ENCODE measurements at regions not wholly inside any gene's neighbourhood (a gene's known extent, or its start where the extent isn't known, plus 50 kb on each side); places are given as distances from the start of the nearest gene placed in this dataset.

GRCh38 chr20:11468880-11469279 lies 448.8 kb upstream of the BTBD3 start:
- H3K27me3 ChIP-seq: no peaks in the 10 kb centered on the region
- intact Hi-C loops (cut with DNase I): no loop called here
- DNase-seq (ENCODE audit: extremely low spot score): no peak
- no peaks in the 10 kb centered on the region for H3K36me3 ChIP-seq
- 83% methylated on average over 2 of the region's 2 CpGs for WGBS
- TF ChIP-seq POLR2AphosphoS5 (IDR thresholded peaks at IDR 0.05) (no peak), POLR2A (IDR thresholded peaks at IDR 0.05; ENCODE audit: low read depth) (no peak), CTCF (IDR thresholded peaks at IDR 0.05) (no peak), EP300 (IDR thresholded peaks at IDR 0.05) (no peak)
- H3K9me3 ChIP-seq: no peaks in the 10 kb centered on the region
- H3K4me1 ChIP-seq: no peaks in the 10 kb centered on the region
- no peak overlapping the region for H3K4me3 ChIP-seq
- H3K27ac ChIP-seq (replicated peaks in 1 of 4): no peak overlapping the region

GRCh38 chr20:11469795-11470435 lies 447.8 kb upstream of the BTBD3 start:
- H3K4me3 ChIP-seq: no peak overlapping the region
- no peak overlapping the region for H3K27ac ChIP-seq (replicated peaks in 1 of 4)
- no peaks in the 10 kb centered on the region for H3K9me3 ChIP-seq
- intact Hi-C loops (cut with DNase I): no loop called here
- 71% methylated on average over 1 of the region's 1 CpG for WGBS
- H3K4me1 ChIP-seq: no peaks in the 10 kb centered on the region
- DNase-seq (ENCODE audit: extremely low spot score): no peak
- TF ChIP-seq POLR2A (IDR thresholded peaks at IDR 0.05; ENCODE audit: low read depth): no peak
- TF ChIP-seq EP300 (IDR thresholded peaks at IDR 0.05): no peak
- no peak for TF ChIP-seq POLR2AphosphoS5 (IDR thresholded peaks at IDR 0.05)
- H3K36me3 ChIP-seq: no peaks in the 10 kb centered on the region
- no peaks in the 10 kb centered on the region for H3K27me3 ChIP-seq

- intact Hi-C loops (cut with DNase I): no loop called here
- no peak for DNase-seq (ENCODE audit: extremely low spot score)
- H3K4me3 ChIP-seq: no peak overlapping the region
- peaks cover 0 to 4% (median 0%) of the 10 kb centered on the region in 4 donors for H3K9me3 ChIP-seq
- no peak overlapping the region for H3K27ac ChIP-seq (replicated peaks in 1 of 4)
- H3K36me3 ChIP-seq: no peaks in the 10 kb centered on the region
- no peaks in the 10 kb centered on the region for H3K27me3 ChIP-seq
- TF ChIP-seq EP300 (IDR thresholded peaks at IDR 0.05) (no peak), POLR2A (IDR thresholded peaks at IDR 0.05; ENCODE audit: low read depth) (no peak), POLR2AphosphoS5 (IDR thresholded peaks at IDR 0.05) (no peak), CTCF (IDR thresholded peaks at IDR 0.05) (no peak)
- no peaks in the 10 kb centered on the region for H3K4me1 ChIP-seq
These were observed 443.7 kb upstream of the BTBD3 start for GRCh38 chr20:11473983-11474382.

- WGBS: 83% methylated on average over 1 of the region's 1 CpG
- TF ChIP-seq POLR2AphosphoS5 (IDR thresholded peaks at IDR 0.05) (no peak), EP300 (IDR thresholded peaks at IDR 0.05) (no peak)
- intact Hi-C loops (cut with DNase I): no loop called here
- no peaks in the 10 kb centered on the region for H3K36me3 ChIP-seq
- no peaks in the 10 kb centered on the region for H3K4me1 ChIP-seq
- no peaks in the 10 kb centered on the region for H3K27me3 ChIP-seq
- no peak overlapping the region for H3K4me3 ChIP-seq
- no peak for DNase-seq (ENCODE audit: extremely low spot score)
- H3K9me3 ChIP-seq: no peaks in the 10 kb centered on the region
- H3K27ac ChIP-seq (replicated peaks in 1 of 4): no peak overlapping the region
These were observed 434.0 kb upstream of the BTBD3 start for GRCh38 chr20:11483697-11484096.

- Histone ChIP-seq H3K27me3 (no peaks in the 10 kb centered on the region), H3K4me3 (no peak overlapping the region), H3K27ac (replicated peaks in 1 of 4) (no peak overlapping the region), H3K36me3 (no peaks in the 10 kb centered on the region), H3K9me3 (no peaks in the 10 kb centered on the region), H3K4me1 (no peaks in the 10 kb centered on the region)
- no peak for TF ChIP-seq POLR2AphosphoS5 (IDR thresholded peaks at IDR 0.05)
- TF ChIP-seq EP300 (IDR thresholded peaks at IDR 0.05): no peak
- no peak for TF ChIP-seq POLR2A (IDR thresholded peaks at IDR 0.05; ENCODE audit: low read depth)
- TF ChIP-seq CTCF (IDR thresholded peaks at IDR 0.05): no peak
- WGBS: 95% methylated on average over 1 of the region's 1 CpG
- intact Hi-C loops (cut with DNase I): no loop called here
- DNase-seq (ENCODE audit: extremely low spot score): no peak
These were observed 433.2 kb upstream of the BTBD3 start for GRCh38 chr20:11484479-11484878.

- Histone ChIP-seq H3K9me3 (no peaks in the 10 kb centered on the region), H3K4me1 (no peaks in the 10 kb centered on the region), H3K27ac (replicated peaks in 1 of 4) (no peak overlapping the region), H3K27me3 (no peaks in the 10 kb centered on the region), H3K4me3 (no peak overlapping the region), H3K36me3 (no peaks in the 10 kb centered on the region)
- TF ChIP-seq EP300 (IDR thresholded peaks at IDR 0.05) (no peak), CTCF (IDR thresholded peaks at IDR 0.05) (no peak), POLR2AphosphoS5 (IDR thresholded peaks at IDR 0.05) (no peak), POLR2A (IDR thresholded peaks at IDR 0.05; ENCODE audit: low read depth) (no peak)
- no peak for DNase-seq (ENCODE audit: extremely low spot score)
- intact Hi-C loops (cut with DNase I): no loop called here
These were observed 425.3 kb upstream of the BTBD3 start for GRCh38 chr20:11492386-11492785.
